IMR-90 (cell line): ENCODE measurements at regions not wholly inside any gene's neighbourhood (a gene's known extent, or its start where the extent isn't known, plus 50 kb on each side); places are given as distances from the start of the nearest gene placed in this dataset.
A peak's percentile ranks its signal among the peaks of the same experiment; 100 is the strongest.

Source experiments
- ATAC-seq: fragments of 200-7000 bp; cut with Tn5 transposase; 2 replicates; pipeline ENCODE4 v1.9.1; 2020; ENCODE audit warnings: low read depth, mild to moderate bottlenecking, moderate library complexity
- BruUV-seq: library from RNA; stranded (reverse); fragments of 400-500 nt; replicated peaks from 2 replicates; lab custom pipeline; 2021; lab: Mats Ljungman, UMichigan
- CTCF ChIA-PET: fragments of 300-600 bp; formaldehyde crosslinking; extraction: SDS; loops from one replicate; lab custom pipeline; 2021; ENCODE audit warnings: antibody characterized with exemption; lab: Yijun Ruan, JAX
- POLR2A ChIA-PET: fragments of 300-600 bp; sonication (Branson Sonifier 250); formaldehyde crosslinking; loops from one replicate; lab custom pipeline; 2022; ENCODE audit warnings: antibody characterized with exemption; ENCODE audit not compliant: unreplicated experiment; lab: Charles Lee
- DNase-seq: peaks from one replicate; pipeline ENCODE4 v3.0.0; 2013
- H2AFZ ChIP-seq: replicated peaks from 2 replicates; pipeline ENCODE3; 2013; ENCODE audit warnings: low read length, mild to moderate bottlenecking; ENCODE audit not compliant: poor library complexity
- H2AK5ac ChIP-seq: 2 replicates; pipeline ENCODE4 v1.6.1; 2013; ENCODE audit warnings: low read depth, low read length, inconsistent platforms
- H2AK9ac ChIP-seq: replicated peaks from 2 replicates; pipeline ENCODE3; 2013; ENCODE audit warnings: mild to moderate bottlenecking, low read depth, low read length, moderate library complexity; ENCODE audit not compliant: poor library complexity
- H2BK120ac ChIP-seq: 2 replicates; pipeline ENCODE4 v1.6.1; 2013; ENCODE audit warnings: low read depth, low read length, inconsistent platforms
- H2BK15ac ChIP-seq: 3 replicates; pipeline ENCODE4 v1.6.1; 2013; ENCODE audit warnings: low read depth, low read length, inconsistent platforms
- H2BK20ac ChIP-seq: 2 replicates; pipeline ENCODE4 v1.6.1; 2013; ENCODE audit warnings: low read depth, mild to moderate bottlenecking, inconsistent platforms, low read length, moderate library complexity
- H2BK5ac ChIP-seq: 2 replicates; pipeline ENCODE4 v1.6.1; 2013; ENCODE audit warnings: mild to moderate bottlenecking, low read depth, low read length, inconsistent platforms; ENCODE audit not compliant: poor library complexity, severe bottlenecking
- H3K14ac ChIP-seq: replicated peaks from 2 replicates; pipeline ENCODE4 v1.6.1; 2013; ENCODE audit warnings: low read depth, low read length, inconsistent platforms
- H3K18ac ChIP-seq: 2 replicates; pipeline ENCODE4 v1.6.1; 2013; ENCODE audit warnings: low read depth, low read length, control low read depth
- H3K23ac ChIP-seq: 2 replicates; pipeline ENCODE4 v1.6.1; 2013; ENCODE audit warnings: low read depth, low read length, inconsistent platforms
- H3K27ac ChIP-seq: 2 replicates; pipeline ENCODE4 v1.5.1; 2013; ENCODE audit warnings: mild to moderate bottlenecking, control low read depth, low read length; ENCODE audit not compliant: insufficient read depth
- H3K27me3 ChIP-seq: 2 replicates; pipeline ENCODE4 v1.6.1; 2013; ENCODE audit warnings: low read length; ENCODE audit not compliant: control insufficient read depth, insufficient read depth
- H3K36me3 ChIP-seq: 2 replicates; pipeline ENCODE4 v1.6.1; 2013; ENCODE audit warnings: low read length, mixed read lengths; ENCODE audit not compliant: control insufficient read depth, insufficient read depth
- H3K4ac ChIP-seq: 2 replicates; pipeline ENCODE4 v1.6.1; 2013; ENCODE audit warnings: low read depth, low read length, inconsistent platforms
- H3K4me1 ChIP-seq: 2 replicates; pipeline ENCODE4 v1.6.1; 2013; ENCODE audit warnings: low read length, mixed read lengths; ENCODE audit not compliant: control insufficient read depth, insufficient read depth
- H3K4me2 ChIP-seq: 2 replicates; pipeline ENCODE4 v1.6.1; 2013; ENCODE audit warnings: low read depth, mild to moderate bottlenecking, control low read depth, low read length, moderate library complexity
- H3K4me3 ChIP-seq: 2 replicates; pipeline ENCODE4 v1.5.1; 2013; ENCODE audit warnings: low read depth, mild to moderate bottlenecking, control low read depth, low read length, moderate library complexity; ENCODE audit not compliant: insufficient read depth
- H3K56ac ChIP-seq: 2 replicates; pipeline ENCODE4 v1.6.1; 2013; ENCODE audit warnings: low read length, inconsistent platforms; ENCODE audit not compliant: insufficient read depth; ENCODE audit errors: extremely low read depth
- H3K79me1 ChIP-seq, 2 experiments: 2 replicates each; pipeline ENCODE4 v1.6.1; 2013; ENCODE audit warnings: low read length in 2 of 2, inconsistent platforms in 1 of 2, low read depth in 1 of 2
- H3K9ac ChIP-seq: 2 replicates; pipeline ENCODE4 v1.6.1; 2013; ENCODE audit warnings: low read depth, low read length, control low read depth
- H3K9me1 ChIP-seq: 2 replicates; pipeline ENCODE4 v1.6.1; 2013; ENCODE audit warnings: low read length, inconsistent platforms; ENCODE audit not compliant: insufficient read depth
- H3K9me3 ChIP-seq: 2 replicates; pipeline ENCODE4 v1.6.1; 2013; ENCODE audit warnings: low read length; ENCODE audit not compliant: control insufficient read depth, insufficient read depth
- H4K20me1 ChIP-seq: 2 replicates; pipeline ENCODE4 v1.6.1; 2013; ENCODE audit warnings: low read length, inconsistent platforms; ENCODE audit not compliant: insufficient read depth
- H4K5ac ChIP-seq: 2 replicates; pipeline ENCODE4 v1.6.1; 2013; ENCODE audit warnings: mild to moderate bottlenecking, low read depth, low read length, control low read depth
- H4K8ac ChIP-seq, 2 experiments: 2 replicates each; pipeline ENCODE4 v1.6.1; 2013; ENCODE audit warnings: low read depth in 2 of 2, low read length in 2 of 2, control low read depth in 1 of 2, inconsistent platforms in 1 of 2
- H4K91ac ChIP-seq: 2 replicates; pipeline ENCODE4 v1.6.1; 2013; ENCODE audit warnings: low read depth, low read length, inconsistent platforms; ENCODE audit not compliant: insufficient read depth
- MAFK ChIP-seq: IDR thresholded peaks from 2 replicates; pipeline ENCODE4 v1.6.1; 2012; ENCODE audit warnings: low read depth, low read length, improper control_type of control experiment
- RAD21 ChIP-seq: IDR thresholded peaks from 2 replicates; pipeline ENCODE4 v1.6.1; 2012; ENCODE audit warnings: low read length, improper control_type of control experiment
- SMC3 ChIP-seq: fragments of 150-350 bp; IDR thresholded peaks from 2 replicates; pipeline ENCODE4 v1.6.1; 2016; ENCODE audit warnings: low read depth, mild to moderate bottlenecking, antibody characterized with exemption, low read length, moderate library complexity
- WGBS, 2 experiments: methylation state at CpG; one replicate each; pipeline versions ENCODE4 v1.1.5 to v1.1.7; 2013; ENCODE audit warnings: missing lambda C conversion rate in 2 of 2; ENCODE audit not compliant: insufficient read length in 1 of 2; ENCODE audit errors: extremely low coverage in 2 of 2; 5-methylcytosine and 5-hydroxymethylcytosine counted together
- dilution Hi-C: fragments of 300-500 bp; cut with HindIII; formaldehyde crosslinking; loops from one replicate; pipeline ENCODE4 v1.14.3; 2018; ENCODE audit warnings: low sequenced_read_pairs; ENCODE audit not compliant: unreplicated experiment
- in situ Hi-C: fragments of 300-500 bp; cut with MboI; formaldehyde crosslinking; loops from 3 replicates; pipeline ENCODE4 v1.14.3; 2019; ENCODE audit warnings: low sequenced_read_pairs, inconsistent platforms, mixed read lengths
- intact Hi-C: fragments of 100-400 bp; cut with micrococcal nuclease; formaldehyde crosslinking; loops from 2 replicates; pipeline ENCODE4 v1.10.0; 2022
- TF ChIP-seq, protein P1 (sequence below): conservative IDR thresholded peaks from 2 replicates; pipeline ENCODE4 v1.5.1; 2012; ENCODE audit warnings: mild to moderate bottlenecking, low read depth, low read length, improper control_type of control experiment
- TF ChIP-seq, protein P2 (sequence below): fragments of 150-350 bp; IDR thresholded peaks from 2 replicates; pipeline ENCODE4 v1.6.1; 2017; ENCODE audit warnings: mild to moderate bottlenecking, antibody characterized with exemption, low read length, low read depth

DNA sequence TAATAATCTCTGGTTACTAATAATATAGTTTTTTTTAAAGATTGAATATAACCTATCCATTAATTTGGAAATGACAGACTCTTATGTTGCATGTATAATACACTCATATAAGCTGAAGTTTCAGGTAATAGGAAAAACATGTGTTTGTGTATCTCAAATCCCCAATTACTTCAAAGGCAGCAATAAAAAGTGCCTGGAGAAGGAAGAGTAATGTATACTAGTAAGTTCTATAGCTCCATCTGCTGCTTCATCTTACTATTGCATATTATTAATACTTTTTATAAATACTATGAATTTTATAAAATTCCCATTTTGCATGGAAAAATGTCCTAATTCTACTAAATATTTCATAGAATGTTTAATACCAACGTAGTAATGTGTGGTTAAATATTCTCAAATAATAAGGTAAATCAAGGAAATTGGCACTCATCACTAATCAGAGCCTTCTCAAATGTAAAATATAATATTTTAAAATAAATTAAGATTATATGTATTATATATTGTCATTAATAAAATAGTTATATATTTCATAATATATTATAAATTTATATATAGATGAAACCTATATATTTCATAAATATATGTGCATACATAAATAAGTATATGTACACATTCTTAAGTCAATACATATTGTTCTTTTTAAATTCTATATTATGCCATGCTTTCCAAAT lies 311.9 kb downstream of the HGF start:
- CTCF ChIA-PET = interaction anchor here (1.4 to 2.0 kb wide), 4 partner anchors 10 to 538 kb away, joined by 4 to 12 read pairs (median 6); no protein-coding TSS in a partner anchor
- H3K4me3 ChIP-seq = no peak overlapping the region
- H3K9ac ChIP-seq = no peak overlapping the region
- no peak overlapping the region for H2BK120ac ChIP-seq
- H3K4ac ChIP-seq = no peak overlapping the region
- H3K23ac ChIP-seq = no peak overlapping the region
- DNase-seq = peak; percentile 56
- no TSS peak for BruUV-seq
- no peak overlapping the region for H3K14ac ChIP-seq
- H4K5ac ChIP-seq = no peak overlapping the region
- H2BK20ac ChIP-seq = no peak overlapping the region
- H3K79me1 ChIP-seq = no peaks in the 10 kb centered on the region
- peaks cover 3% of the 10 kb centered on the region; the same call in 1 of the 2 replicates for H3K9me1 ChIP-seq
- no peak overlapping the region for H2AFZ ChIP-seq
- H3K4me2 ChIP-seq = no peak overlapping the region
- H4K20me1 ChIP-seq = no peaks in the 10 kb centered on the region
- no peak overlapping the region for H4K8ac ChIP-seq
- H2AK5ac ChIP-seq = no peak overlapping the region
- no peaks in the 10 kb centered on the region for H3K4me1 ChIP-seq
- H2BK5ac ChIP-seq = no peak overlapping the region
- no peak overlapping the region for H2AK9ac ChIP-seq
- H3K36me3 ChIP-seq = no peaks in the 10 kb centered on the region
- dilution Hi-C loops = no loop called here
- no peak overlapping the region for H3K18ac ChIP-seq
- no peak overlapping the region for H2BK15ac ChIP-seq
- no CpG with 5 or more reads among the region's 1 CpG for WGBS, 2 experiments
- no peak overlapping the region for H3K56ac ChIP-seq
- POLR2A ChIA-PET = interaction anchor here (0.6 kb wide), 1 partner anchor 370 kb away, joined by 7 read pairs; no protein-coding TSS in a partner anchor
- no peaks in the 10 kb centered on the region for H3K9me3 ChIP-seq
- in situ Hi-C loops = loop anchor here (5.0 to 25.0 kb wide), 3 partner anchors 541 to 1021 kb away; partner anchors contain the start of gene SEMA3C
- H4K91ac ChIP-seq = no peak overlapping the region
- H3K27ac ChIP-seq = no peak overlapping the region
- ATAC-seq = peak; percentile 42; the same call in 1 of the 2 replicates
- intact Hi-C loops = loop anchor here (1.0 to 2.0 kb wide), 2 partner anchors 540 to 759 kb away; no protein-coding TSS in a partner anchor
- TF ChIP-seq MAFK (no peak), RAD21 (peak; percentile 66), SMC3 (peak; percentile 80)
- TF ChIP-seq, protein P1, sequence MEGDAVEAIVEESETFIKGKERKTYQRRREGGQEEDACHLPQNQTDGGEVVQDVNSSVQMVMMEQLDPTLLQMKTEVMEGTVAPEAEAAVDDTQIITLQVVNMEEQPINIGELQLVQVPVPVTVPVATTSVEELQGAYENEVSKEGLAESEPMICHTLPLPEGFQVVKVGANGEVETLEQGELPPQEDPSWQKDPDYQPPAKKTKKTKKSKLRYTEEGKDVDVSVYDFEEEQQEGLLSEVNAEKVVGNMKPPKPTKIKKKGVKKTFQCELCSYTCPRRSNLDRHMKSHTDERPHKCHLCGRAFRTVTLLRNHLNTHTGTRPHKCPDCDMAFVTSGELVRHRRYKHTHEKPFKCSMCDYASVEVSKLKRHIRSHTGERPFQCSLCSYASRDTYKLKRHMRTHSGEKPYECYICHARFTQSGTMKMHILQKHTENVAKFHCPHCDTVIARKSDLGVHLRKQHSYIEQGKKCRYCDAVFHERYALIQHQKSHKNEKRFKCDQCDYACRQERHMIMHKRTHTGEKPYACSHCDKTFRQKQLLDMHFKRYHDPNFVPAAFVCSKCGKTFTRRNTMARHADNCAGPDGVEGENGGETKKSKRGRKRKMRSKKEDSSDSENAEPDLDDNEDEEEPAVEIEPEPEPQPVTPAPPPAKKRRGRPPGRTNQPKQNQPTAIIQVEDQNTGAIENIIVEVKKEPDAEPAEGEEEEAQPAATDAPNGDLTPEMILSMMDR = peak; percentile 66
- TF ChIP-seq, protein P2, sequence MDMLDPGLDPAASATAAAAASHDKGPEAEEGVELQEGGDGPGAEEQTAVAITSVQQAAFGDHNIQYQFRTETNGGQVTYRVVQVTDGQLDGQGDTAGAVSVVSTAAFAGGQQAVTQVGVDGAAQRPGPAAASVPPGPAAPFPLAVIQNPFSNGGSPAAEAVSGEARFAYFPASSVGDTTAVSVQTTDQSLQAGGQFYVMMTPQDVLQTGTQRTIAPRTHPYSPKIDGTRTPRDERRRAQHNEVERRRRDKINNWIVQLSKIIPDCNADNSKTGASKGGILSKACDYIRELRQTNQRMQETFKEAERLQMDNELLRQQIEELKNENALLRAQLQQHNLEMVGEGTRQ = no peak
- H3K27me3 ChIP-seq = peaks cover 2% of the 10 kb centered on the region; the same call in 1 of the 2 replicates
